Fibroblast of the aortic adventitia (primary cell): ENCODE measurements at regions not wholly inside any gene's neighbourhood (a gene's known extent, or its start where the extent isn't known, plus 50 kb on each side); places are given as distances from the start of the nearest gene placed in this dataset.

ENCODE experiments used
- DNase-seq: peaks from one replicate; pipeline ENCODE4 v3.0.0-alpha.2; 2010; ENCODE audit warnings: low read depth
- H3K4me3 ChIP-seq: 2 replicates; pipeline ENCODE4 v1.5.1; 2011; ENCODE audit warnings: low read depth, mild to moderate bottlenecking, control low read depth, low read length, moderate library complexity
- CTCF ChIP-seq: IDR thresholded peaks from 2 replicates; pipeline ENCODE4 v1.5.1; 2011; ENCODE audit warnings: mild to moderate bottlenecking, low read length, control low read depth, inconsistent platforms; ENCODE audit not compliant: insufficient read depth

- H3K4me3 ChIP-seq, result no peak overlapping the region
- no peak for TF ChIP-seq CTCF
- DNase-seq, result no peak
Observed at GRCh38 chr5:142491679-142492078, 166.9 kb upstream of the SPRY4 start.

GRCh38 chr5:142491270-142491669, 166.4 kb upstream of the SPRY4 start:
- no peak for TF ChIP-seq CTCF
- H3K4me3 ChIP-seq, result no peak overlapping the region
- DNase-seq, result no peak

GRCh38 chr5:142486581-142486980, 161.8 kb upstream of the SPRY4 start:
- peak; percentile 80 for DNase-seq
- no peak for TF ChIP-seq CTCF

GRCh38 chr5:142486020-142486419, 161.2 kb upstream of the SPRY4 start:
- H3K4me3 ChIP-seq, result no peak overlapping the region
- no peak for TF ChIP-seq CTCF
- DNase-seq, result no peak

More at GRCh38 chr5:142486581-142486980, 161.8 kb upstream of the SPRY4 start:
- no peak overlapping the region for H3K4me3 ChIP-seq

GRCh38 chr5:142484821-142485387, 160.1 kb upstream of the SPRY4 start:
- TF ChIP-seq CTCF, result no peak
- no peak overlapping the region for H3K4me3 ChIP-seq
- peak; percentile 51 for DNase-seq

GRCh38 chr5:142482207-142482606, 157.4 kb upstream of the SPRY4 start:
- no peak overlapping the region for H3K4me3 ChIP-seq
- DNase-seq, result no peak
- no peak for TF ChIP-seq CTCF

GRCh38 chr5:142481410-142481809, 156.6 kb upstream of the SPRY4 start:
- TF ChIP-seq CTCF, result no peak
- no peak for DNase-seq

More at GRCh38 chr5:142481410-142481809, 156.6 kb upstream of the SPRY4 start:
- no peak overlapping the region for H3K4me3 ChIP-seq
